BJ (cell line): ENCODE measurements at regions not wholly inside any gene's neighbourhood (a gene's known extent, or its start where the extent isn't known, plus 50 kb on each side); places are given as distances from the start of the nearest gene placed in this dataset.

ENCODE experiments used
- CTCF ChIA-PET: fragments of 350-600 bp; formaldehyde crosslinking; extraction: SDS; loops from one replicate; lab custom pipeline; 2021; ENCODE audit warnings: antibody characterized with exemption, inconsistent platforms; lab: Yijun Ruan, JAX
- POLR2A ChIA-PET: fragments of 300-600 bp; sonication (Branson Sonifier 250); formaldehyde crosslinking; extraction: SDS; loops from one replicate; lab custom pipeline; 2021; ENCODE audit warnings: antibody characterized with exemption; lab: Charles Lee
- DNase-seq: peaks from one replicate; pipeline ENCODE4 v3.0.0-alpha.2; 2011; ENCODE audit warnings: low read depth
- H3K27me3 ChIP-seq: 2 replicates; pipeline ENCODE4 v1.6.0; 2011; ENCODE audit warnings: low read length; ENCODE audit not compliant: control insufficient read depth, insufficient read depth
- H3K36me3 ChIP-seq: 2 replicates; pipeline ENCODE4 v1.5.1; 2011; ENCODE audit warnings: low read length; ENCODE audit not compliant: control insufficient read depth, insufficient read depth
- H3K4me3 ChIP-seq: 2 replicates; pipeline ENCODE4 v1.5.1; 2011; ENCODE audit warnings: low read depth, mild to moderate bottlenecking, control low read depth, low read length
- CTCF ChIP-seq: IDR thresholded peaks from 2 replicates; pipeline ENCODE4 v1.5.1; 2011; ENCODE audit warnings: low read depth, mild to moderate bottlenecking, control low read depth, inconsistent platforms, low read length, moderate library complexity; ENCODE audit not compliant: insufficient read depth

GRCh38 chr6:15042938-15043337 lies 202.9 kb upstream of the JARID2 start:
- TF ChIP-seq CTCF: no peak

DNA sequence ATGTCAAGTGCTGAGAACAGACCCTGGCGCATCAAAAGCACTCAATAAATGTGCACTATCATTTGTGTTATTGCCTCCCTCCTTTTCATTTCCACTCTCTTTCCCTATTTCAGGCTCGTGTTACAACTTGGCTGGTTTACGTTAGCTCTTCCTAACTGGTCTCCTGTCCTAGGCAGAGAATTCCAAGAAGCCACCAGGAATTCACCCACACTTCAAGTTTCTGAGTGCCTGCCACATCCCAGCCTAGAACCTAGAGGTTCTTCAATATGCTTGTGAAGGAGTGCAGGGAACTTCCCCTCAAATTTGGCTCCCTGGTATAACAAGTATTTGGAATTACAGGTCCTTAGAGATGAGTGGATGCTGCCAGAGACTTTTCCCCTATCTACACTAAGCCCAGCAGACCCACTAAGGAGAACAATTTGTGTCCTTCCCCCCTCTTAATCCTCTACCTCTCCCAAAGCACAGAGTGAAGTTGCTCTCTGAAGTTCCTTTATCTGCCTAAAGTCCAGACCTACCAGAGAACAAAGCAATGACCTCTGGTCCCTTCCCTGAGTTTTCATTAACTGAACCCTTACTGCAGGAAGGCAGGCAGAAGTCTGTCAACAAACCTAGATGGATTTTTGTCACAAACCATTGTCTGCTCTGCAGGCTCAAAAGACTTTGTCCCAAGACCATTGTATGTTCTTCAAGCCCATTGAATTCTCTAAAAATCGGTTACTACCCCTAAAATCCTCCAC lies 201.6 kb upstream of the JARID2 start:
- no peak for DNase-seq

More at GRCh38 chr6:15042938-15043337, 202.9 kb upstream of the JARID2 start:
- H3K4me3 ChIP-seq: no peak overlapping the region
- no peaks in the 10 kb centered on the region for H3K27me3 ChIP-seq
- no peaks in the 10 kb centered on the region for H3K36me3 ChIP-seq
- ChIA-PET POLR2A (no interaction called here), CTCF (no interaction called here)
- no peak for DNase-seq

GRCh38 chr6:15044948-15045347 lies 200.9 kb upstream of the JARID2 start:
- Histone ChIP-seq H3K4me3 (no peak overlapping the region), H3K36me3 (no peaks in the 10 kb centered on the region), H3K27me3 (no peaks in the 10 kb centered on the region)
- POLR2A ChIA-PET: no interaction called here
- CTCF ChIA-PET: no interaction called here
- DNase-seq: no peak
- no peak for TF ChIP-seq CTCF

More for the DNA sequence above, 201.6 kb upstream of the JARID2 start:
- CTCF ChIA-PET: no interaction called here
- H3K4me3 ChIP-seq: no peak overlapping the region
- POLR2A ChIA-PET: no interaction called here
- TF ChIP-seq CTCF: no peak
- no peaks in the 10 kb centered on the region for H3K27me3 ChIP-seq
- H3K36me3 ChIP-seq: no peaks in the 10 kb centered on the region

GRCh38 chr6:15046751-15047150 lies 199.1 kb upstream of the JARID2 start:
- POLR2A ChIA-PET: no interaction called here

GRCh38 chr6:15048367-15048766 lies 197.5 kb upstream of the JARID2 start:
- ChIA-PET CTCF (interaction anchor here (1.1 kb wide), 1 partner anchor 10 kb away, joined by 3 read pairs; no protein-coding TSS in a partner anchor), POLR2A (no interaction called here)
- H3K27me3 ChIP-seq: no peaks in the 10 kb centered on the region
- no peak for TF ChIP-seq CTCF
- no peaks in the 10 kb centered on the region for H3K36me3 ChIP-seq
- no peak for DNase-seq
- H3K4me3 ChIP-seq: no peak overlapping the region

More at GRCh38 chr6:15046751-15047150, 199.1 kb upstream of the JARID2 start:
- Histone ChIP-seq H3K36me3 (no peaks in the 10 kb centered on the region), H3K4me3 (no peak overlapping the region), H3K27me3 (no peaks in the 10 kb centered on the region)
- CTCF ChIA-PET: no interaction called here
- DNase-seq: no peak
- TF ChIP-seq CTCF: no peak
